Activated CD4-positive, alpha-beta memory T cell treated with anti-CD3 and anti-CD28 coated beads for 36 hours (primary cell): ENCODE measurements at regions not wholly inside any gene's neighbourhood (a gene's known extent, or its start where the extent isn't known, plus 50 kb on each side); places are given as distances from the start of the nearest gene placed in this dataset.

Experiments
- CTCF ChIA-PET: fragments of 350-600 bp; sonication (Branson Sonifier 250); formaldehyde crosslinking; loops from one replicate; lab custom pipeline; 2021; ENCODE audit warnings: antibody characterized with exemption, inconsistent platforms; lab: Charles Lee
- POLR2A ChIA-PET: fragments of 350-600 bp; sonication (Branson Sonifier 250); formaldehyde crosslinking; loops from one replicate; lab custom pipeline; 2021; ENCODE audit warnings: antibody characterized with exemption; lab: Charles Lee
- DNase-seq: peaks from one replicate; pipeline ENCODE4 v3.0.0-alpha.2; 2020
- H3K27ac Mint-ChIP-seq: one replicate; pipeline ENCODE4 v1.8.0; 2021; ENCODE audit warnings: mixed read lengths
- H3K27me3 Mint-ChIP-seq: one replicate; pipeline ENCODE4 v1.8.0; 2021; ENCODE audit warnings: mixed read lengths
- H3K36me3 Mint-ChIP-seq: one replicate; pipeline ENCODE4 v1.8.0; 2021; ENCODE audit warnings: mixed read lengths
- H3K4me1 Mint-ChIP-seq: one replicate; pipeline ENCODE4 v1.8.0; 2021; ENCODE audit warnings: low read depth, mixed read lengths
- H3K4me3 Mint-ChIP-seq: one replicate; pipeline ENCODE4 v1.8.0; 2021; ENCODE audit warnings: mild to moderate bottlenecking, mixed read lengths
- H3K9me3 Mint-ChIP-seq: one replicate; pipeline ENCODE4 v1.8.0; 2021; ENCODE audit warnings: mixed read lengths
- intact Hi-C: fragments of 100-400 bp; cut with micrococcal nuclease; formaldehyde crosslinking; loops from one replicate; pipeline ENCODE4 v1.15.1; 2023

- CTCF ChIA-PET: no interaction called here
- intact Hi-C loops: no loop called here
Measured at GRCh38 chr5:13063088-13063487, 881.4 kb downstream of the DNAH5 start.

GRCh38 chr5:13045897-13046551 lies 898.5 kb downstream of the DNAH5 start:
- H3K4me1 Mint-ChIP-seq: no peaks in the 10 kb centered on the region
- H3K27ac Mint-ChIP-seq: no peak overlapping the region
- POLR2A ChIA-PET: no interaction called here
- H3K4me3 Mint-ChIP-seq: no peak overlapping the region
- peaks cover 39% of the 10 kb centered on the region for H3K9me3 Mint-ChIP-seq
- intact Hi-C loops: no loop called here
- no peak for DNase-seq
- CTCF ChIA-PET: no interaction called here
- H3K36me3 Mint-ChIP-seq: no peaks in the 10 kb centered on the region
- H3K27me3 Mint-ChIP-seq: no peaks in the 10 kb centered on the region

More at GRCh38 chr5:13063088-13063487, 881.4 kb downstream of the DNAH5 start:
- no peaks in the 10 kb centered on the region for H3K36me3 Mint-ChIP-seq
- H3K4me1 Mint-ChIP-seq: no peaks in the 10 kb centered on the region
- no peak overlapping the region for H3K27ac Mint-ChIP-seq
- peaks cover 21% of the 10 kb centered on the region for H3K9me3 Mint-ChIP-seq
- POLR2A ChIA-PET: no interaction called here
- H3K27me3 Mint-ChIP-seq: no peaks in the 10 kb centered on the region
- no peak overlapping the region for H3K4me3 Mint-ChIP-seq
- DNase-seq: no peak

GRCh38 chr5:13034061-13034460 lies 910.4 kb downstream of the DNAH5 start:
- CTCF ChIA-PET: no interaction called here
- H3K4me3 Mint-ChIP-seq: no peak overlapping the region

GRCh38 chr5:13029211-13029610 lies 915.3 kb downstream of the DNAH5 start:
- Mint-ChIP-seq H3K9me3 (peaks cover 15% of the 10 kb centered on the region), H3K27ac (no peak overlapping the region), H3K36me3 (no peaks in the 10 kb centered on the region), H3K27me3 (no peaks in the 10 kb centered on the region), H3K4me3 (no peak overlapping the region), H3K4me1 (no peaks in the 10 kb centered on the region)
- POLR2A ChIA-PET: no interaction called here
- intact Hi-C loops: no loop called here
- no peak for DNase-seq
- CTCF ChIA-PET: no interaction called here

More at GRCh38 chr5:13034061-13034460, 910.4 kb downstream of the DNAH5 start:
- POLR2A ChIA-PET: no interaction called here
- Mint-ChIP-seq H3K4me1 (no peaks in the 10 kb centered on the region), H3K27ac (no peak overlapping the region), H3K36me3 (no peaks in the 10 kb centered on the region), H3K27me3 (no peaks in the 10 kb centered on the region), H3K9me3 (peaks cover 9% of the 10 kb centered on the region)
- no peak for DNase-seq
- intact Hi-C loops: no loop called here

- no peak for DNase-seq
- H3K9me3 Mint-ChIP-seq: peaks cover 15% of the 10 kb centered on the region
- POLR2A ChIA-PET: no interaction called here
- CTCF ChIA-PET: no interaction called here
- H3K4me1 Mint-ChIP-seq: no peaks in the 10 kb centered on the region
- H3K36me3 Mint-ChIP-seq: no peaks in the 10 kb centered on the region
- no peak overlapping the region for H3K27ac Mint-ChIP-seq
- no peak overlapping the region for H3K4me3 Mint-ChIP-seq
- intact Hi-C loops: no loop called here
- H3K27me3 Mint-ChIP-seq: no peaks in the 10 kb centered on the region
Measured at GRCh38 chr5:13027874-13028273, 916.6 kb downstream of the DNAH5 start.

- Mint-ChIP-seq H3K27me3 (no peaks in the 10 kb centered on the region), H3K4me1 (no peaks in the 10 kb centered on the region), H3K27ac (no peak overlapping the region), H3K9me3 (peaks cover 5% of the 10 kb centered on the region), H3K4me3 (no peak overlapping the region), H3K36me3 (no peaks in the 10 kb centered on the region)
- intact Hi-C loops: no loop called here
- CTCF ChIA-PET: no interaction called here
- POLR2A ChIA-PET: no interaction called here
- no peak for DNase-seq
Measured at GRCh38 chr5:13019729-13020128, 924.8 kb downstream of the DNAH5 start.

GRCh38 chr5:13003457-13003856 lies 941.0 kb downstream of the DNAH5 start:
- Mint-ChIP-seq H3K9me3 (peaks cover 25% of the 10 kb centered on the region), H3K4me3 (no peak overlapping the region), H3K27ac (no peak overlapping the region), H3K27me3 (no peaks in the 10 kb centered on the region), H3K36me3 (no peaks in the 10 kb centered on the region), H3K4me1 (no peaks in the 10 kb centered on the region)
- DNase-seq: no peak
- CTCF ChIA-PET: no interaction called here
- intact Hi-C loops: no loop called here
- POLR2A ChIA-PET: no interaction called here

GRCh38 chr5:12999667-13000066 lies 944.8 kb downstream of the DNAH5 start:
- H3K9me3 Mint-ChIP-seq: peaks cover 21% of the 10 kb centered on the region
- H3K27ac Mint-ChIP-seq: no peak overlapping the region
- H3K36me3 Mint-ChIP-seq: no peaks in the 10 kb centered on the region
- H3K4me1 Mint-ChIP-seq: no peaks in the 10 kb centered on the region
- ChIA-PET CTCF (no interaction called here), POLR2A (no interaction called here)
- DNase-seq: no peak
- H3K27me3 Mint-ChIP-seq: no peaks in the 10 kb centered on the region
- intact Hi-C loops: no loop called here
- no peak overlapping the region for H3K4me3 Mint-ChIP-seq

GRCh38 chr5:12985142-12985541 lies 959.3 kb downstream of the DNAH5 start:
- H3K36me3 Mint-ChIP-seq: no peaks in the 10 kb centered on the region
- H3K27me3 Mint-ChIP-seq: no peaks in the 10 kb centered on the region
- H3K4me1 Mint-ChIP-seq: no peaks in the 10 kb centered on the region
- POLR2A ChIA-PET: no interaction called here
- H3K9me3 Mint-ChIP-seq: peaks cover 20% of the 10 kb centered on the region
- H3K4me3 Mint-ChIP-seq: no peak overlapping the region
- CTCF ChIA-PET: no interaction called here
- DNase-seq: no peak
- intact Hi-C loops: no loop called here
- no peak overlapping the region for H3K27ac Mint-ChIP-seq

GRCh38 chr5:12974856-12975255 lies 969.6 kb downstream of the DNAH5 start:
- no peak overlapping the region for H3K4me3 Mint-ChIP-seq
- peaks cover 14% of the 10 kb centered on the region for H3K9me3 Mint-ChIP-seq
- intact Hi-C loops: no loop called here
- H3K27me3 Mint-ChIP-seq: no peaks in the 10 kb centered on the region
- H3K36me3 Mint-ChIP-seq: no peaks in the 10 kb centered on the region
- ChIA-PET POLR2A (no interaction called here), CTCF (no interaction called here)
- DNase-seq: no peak
- H3K4me1 Mint-ChIP-seq: no peaks in the 10 kb centered on the region
- no peak overlapping the region for H3K27ac Mint-ChIP-seq

- intact Hi-C loops: no loop called here
- ChIA-PET CTCF (no interaction called here), POLR2A (no interaction called here)
- no peak overlapping the region for H3K27ac Mint-ChIP-seq
- no peaks in the 10 kb centered on the region for H3K36me3 Mint-ChIP-seq
- DNase-seq: no peak
- no peak overlapping the region for H3K4me3 Mint-ChIP-seq
- H3K27me3 Mint-ChIP-seq: no peaks in the 10 kb centered on the region
- H3K9me3 Mint-ChIP-seq: peaks cover 25% of the 10 kb centered on the region
- H3K4me1 Mint-ChIP-seq: no peaks in the 10 kb centered on the region
Measured at GRCh38 chr5:12965804-12966203, 978.7 kb downstream of the DNAH5 start.

- Mint-ChIP-seq H3K36me3 (no peaks in the 10 kb centered on the region), H3K4me1 (no peaks in the 10 kb centered on the region)
Measured at GRCh38 chr5:12959713-12960112, 984.8 kb downstream of the DNAH5 start.

GRCh38 chr5:12952409-12952808 lies 992.1 kb downstream of the DNAH5 start:
- H3K27ac Mint-ChIP-seq: no peak overlapping the region
- H3K27me3 Mint-ChIP-seq: no peaks in the 10 kb centered on the region
- DNase-seq: no peak
- H3K36me3 Mint-ChIP-seq: no peaks in the 10 kb centered on the region
- H3K9me3 Mint-ChIP-seq: peaks cover 8% of the 10 kb centered on the region
- ChIA-PET POLR2A (no interaction called here), CTCF (no interaction called here)
- no peaks in the 10 kb centered on the region for H3K4me1 Mint-ChIP-seq
- H3K4me3 Mint-ChIP-seq: no peak overlapping the region
- intact Hi-C loops: no loop called here

More at GRCh38 chr5:12959713-12960112, 984.8 kb downstream of the DNAH5 start:
- Mint-ChIP-seq H3K9me3 (peaks cover 7% of the 10 kb centered on the region), H3K4me3 (no peak overlapping the region), H3K27me3 (no peaks in the 10 kb centered on the region), H3K27ac (no peak overlapping the region)
- CTCF ChIA-PET: no interaction called here
- POLR2A ChIA-PET: no interaction called here
- intact Hi-C loops: no loop called here
- DNase-seq: no peak
